ENCODE measurements at regions not wholly inside any gene's neighbourhood (a gene's known extent, or its start where the extent isn't known, plus 50 kb on each side); places are given as distances from the start of the nearest gene placed in this dataset.

- Histone ChIP-seq H3K27ac (replicated peaks) (no peak overlapping the region), H3K27me3 (ENCODE audit: insufficient read depth, poor library complexity, severe bottlenecking) (no peaks in the 10 kb centered on the region), H3K4me3 (replicated peaks; ENCODE audit: insufficient read depth, low read length) (no peak overlapping the region)
- no peak for DNase-seq (ENCODE audit: low read depth in 1 of 2, low spot score in 1 of 2)
- TF ChIP-seq GABPA (IDR thresholded peaks at IDR 0.05; ENCODE audit: low read depth) = no peak
Observed at GRCh38 chr6:40274058-40274457, 313.1 kb downstream of the LRFN2 start.

- no peaks in the 10 kb centered on the region for H3K27me3 ChIP-seq (ENCODE audit: insufficient read depth, poor library complexity, severe bottlenecking)
- TF ChIP-seq CTCF (IDR thresholded peaks at IDR 0.05; ENCODE audit: insufficient read depth, low read length) (no peak), POLR2AphosphoS5 (IDR thresholded peaks at IDR 0.05; ENCODE audit: low read depth) (no peak), REST (IDR thresholded peaks at IDR 0.05; ENCODE audit: insufficient replicate concordance, low read depth) (no peak), SPI1 (IDR thresholded peaks at IDR 0.05; ENCODE audit: borderline replicate concordance, low read depth) (no peak), GABPA (IDR thresholded peaks at IDR 0.05; ENCODE audit: low read depth) (no peak)
- no peak for DNase-seq (ENCODE audit: low read depth in 1 of 2, low spot score in 1 of 2)
- no peak overlapping the region for H3K27ac ChIP-seq (replicated peaks)
- no peak overlapping the region for H3K4me3 ChIP-seq (replicated peaks; ENCODE audit: insufficient read depth, low read length)
Observed at GRCh38 chr6:40268614-40269013, 318.6 kb downstream of the LRFN2 start.

- H3K27ac ChIP-seq (replicated peaks) = no peak overlapping the region
- H3K4me3 ChIP-seq (replicated peaks; ENCODE audit: insufficient read depth, low read length) = no peak overlapping the region
- no peaks in the 10 kb centered on the region for H3K27me3 ChIP-seq (ENCODE audit: insufficient read depth, poor library complexity, severe bottlenecking)
- no peak for TF ChIP-seq CTCF (IDR thresholded peaks at IDR 0.05; ENCODE audit: insufficient read depth, low read length)
- TF ChIP-seq SPI1 (IDR thresholded peaks at IDR 0.05; ENCODE audit: borderline replicate concordance, low read depth) = no peak
- TF ChIP-seq POLR2AphosphoS5 (IDR thresholded peaks at IDR 0.05; ENCODE audit: low read depth) = no peak
- TF ChIP-seq REST (IDR thresholded peaks at IDR 0.05; ENCODE audit: insufficient replicate concordance, low read depth) = no peak
- no peak for TF ChIP-seq GABPA (IDR thresholded peaks at IDR 0.05; ENCODE audit: low read depth)
- no peak for DNase-seq (ENCODE audit: low read depth in 1 of 2, low spot score in 1 of 2)
Observed at GRCh38 chr6:40268166-40268565, 319.0 kb downstream of the LRFN2 start.

- TF ChIP-seq SPI1 (IDR thresholded peaks at IDR 0.05; ENCODE audit: borderline replicate concordance, low read depth) (no peak), GABPA (IDR thresholded peaks at IDR 0.05; ENCODE audit: low read depth) (no peak), REST (IDR thresholded peaks at IDR 0.05; ENCODE audit: insufficient replicate concordance, low read depth) (no peak)
- Histone ChIP-seq H3K4me3 (replicated peaks; ENCODE audit: insufficient read depth, low read length) (no peak overlapping the region), H3K27me3 (ENCODE audit: insufficient read depth, poor library complexity, severe bottlenecking) (no peaks in the 10 kb centered on the region), H3K27ac (replicated peaks) (no peak overlapping the region)
- DNase-seq (ENCODE audit: low read depth in 1 of 2, low spot score in 1 of 2) = no peak
Observed at GRCh38 chr6:40265615-40266014, 321.5 kb downstream of the LRFN2 start.

Data from HL-60 (cell line).